Uterus (tissue), 3 donors: ENCODE measurements at regions not wholly inside any gene's neighbourhood (a gene's known extent, or its start where the extent isn't known, plus 50 kb on each side); places are given as distances from the start of the nearest gene placed in this dataset.

Experiments used
- DNase-seq, 2 donors: peaks; one replicate each; pipeline ENCODE4 v3.0.0-alpha.2; 2019 to 2020
- H3K27ac ChIP-seq, 2 donors: fragments of 200-600 bp; sonication (generic); 1 replicate in 1 of 2; 2 replicates in 1 of 2; pipeline ENCODE4 v1.5.1; 2016 to 2018
- H3K27me3 ChIP-seq, 2 donors: fragments of 200-600 bp; sonication (generic); one replicate each; pipeline ENCODE4 v1.5.1; 2018 to 2019; ENCODE audit warnings: control low read depth in 1 of 2
- H3K36me3 ChIP-seq, 2 donors: fragments of 200-600 bp; sonication (generic); one replicate each; pipeline ENCODE4 v1.5.1; 2019; ENCODE audit warnings: control low read depth in 1 of 2
- H3K4me1 ChIP-seq, 2 donors: fragments of 200-600 bp; sonication (generic); one replicate each; pipeline ENCODE4 v1.5.1; 2018 to 2019; ENCODE audit warnings: control low read depth in 1 of 2
- H3K4me3 ChIP-seq, 2 donors: fragments of 200-600 bp; sonication (generic); 1 replicate in 1 of 2; 2 replicates in 1 of 2; pipeline ENCODE4 v1.5.1; 2018 to 2019; ENCODE audit warnings: mild to moderate bottlenecking in 1 of 2
- H3K9me3 ChIP-seq, 2 donors: fragments of 200-600 bp; sonication (generic); one replicate each; pipeline ENCODE4 v1.5.1; 2019; ENCODE audit warnings: control low read depth in 1 of 2
- POLR2A ChIP-seq, 2 donors: fragments of 450-650 bp; IDR thresholded peaks; one replicate each; pipeline ENCODE4 v1.6.1; 2016; ENCODE audit warnings: antibody characterized with exemption in 2 of 2, mild to moderate bottlenecking in 1 of 2, moderate library complexity in 1 of 2
- intact Hi-C: fragments of 100-400 bp; cut with DNase I; formaldehyde crosslinking; loops from one replicate; pipeline ENCODE4 v1.15.1; 2023; ENCODE audit warnings: low total_unique reads
- TF ChIP-seq, protein P1 (sequence below), 4 experiments: fragments of 200-600 bp in 2 of 4; fragments of 450-650 bp in 2 of 4; sonication (generic) in 2 of 4; IDR thresholded peaks; one replicate each; pipeline ENCODE4 v1.5.1; 2016 to 2019; ENCODE audit warnings: antibody characterized with exemption in 4 of 4, mild to moderate bottlenecking in 2 of 4, moderate library complexity in 1 of 4
- donor health status: DM: yes; HTN: yes; CAD: no.

DNA sequence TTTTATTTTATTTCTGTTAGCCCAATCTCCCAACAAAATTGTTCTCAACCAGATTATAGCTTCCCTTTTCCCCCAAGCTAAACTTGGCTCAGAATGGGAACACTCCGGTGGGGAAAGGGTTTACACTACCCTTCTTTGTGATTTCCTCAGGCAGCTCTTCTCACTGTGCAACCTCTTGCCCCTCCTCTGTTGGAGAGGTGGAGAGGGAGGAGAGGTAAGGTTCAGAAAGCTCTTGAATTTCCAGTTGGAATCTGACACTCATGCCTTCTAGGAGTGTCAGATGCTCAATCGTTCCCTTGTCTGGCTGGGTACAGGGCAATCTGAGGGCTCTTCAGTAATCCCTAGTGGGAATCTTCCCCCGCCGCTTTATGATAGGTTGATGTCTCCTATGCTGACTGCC lies 486.1 kb upstream of the KLF12 start:
- Histone ChIP-seq H3K4me1 (no peaks in the 10 kb centered on the region), H3K4me3 (no peak overlapping the region), H3K27me3 (no peaks in the 10 kb centered on the region), H3K9me3 (no peaks in the 10 kb centered on the region), H3K27ac (no peak overlapping the region), H3K36me3 (no peaks in the 10 kb centered on the region)
- no peak for TF ChIP-seq POLR2A (IDR thresholded peaks at IDR 0.05)
- TF ChIP-seq, protein P1, sequence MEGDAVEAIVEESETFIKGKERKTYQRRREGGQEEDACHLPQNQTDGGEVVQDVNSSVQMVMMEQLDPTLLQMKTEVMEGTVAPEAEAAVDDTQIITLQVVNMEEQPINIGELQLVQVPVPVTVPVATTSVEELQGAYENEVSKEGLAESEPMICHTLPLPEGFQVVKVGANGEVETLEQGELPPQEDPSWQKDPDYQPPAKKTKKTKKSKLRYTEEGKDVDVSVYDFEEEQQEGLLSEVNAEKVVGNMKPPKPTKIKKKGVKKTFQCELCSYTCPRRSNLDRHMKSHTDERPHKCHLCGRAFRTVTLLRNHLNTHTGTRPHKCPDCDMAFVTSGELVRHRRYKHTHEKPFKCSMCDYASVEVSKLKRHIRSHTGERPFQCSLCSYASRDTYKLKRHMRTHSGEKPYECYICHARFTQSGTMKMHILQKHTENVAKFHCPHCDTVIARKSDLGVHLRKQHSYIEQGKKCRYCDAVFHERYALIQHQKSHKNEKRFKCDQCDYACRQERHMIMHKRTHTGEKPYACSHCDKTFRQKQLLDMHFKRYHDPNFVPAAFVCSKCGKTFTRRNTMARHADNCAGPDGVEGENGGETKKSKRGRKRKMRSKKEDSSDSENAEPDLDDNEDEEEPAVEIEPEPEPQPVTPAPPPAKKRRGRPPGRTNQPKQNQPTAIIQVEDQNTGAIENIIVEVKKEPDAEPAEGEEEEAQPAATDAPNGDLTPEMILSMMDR (IDR thresholded peaks at IDR 0.05) = no peak
- no peak for DNase-seq
- intact Hi-C loops = no loop called here

DNA sequence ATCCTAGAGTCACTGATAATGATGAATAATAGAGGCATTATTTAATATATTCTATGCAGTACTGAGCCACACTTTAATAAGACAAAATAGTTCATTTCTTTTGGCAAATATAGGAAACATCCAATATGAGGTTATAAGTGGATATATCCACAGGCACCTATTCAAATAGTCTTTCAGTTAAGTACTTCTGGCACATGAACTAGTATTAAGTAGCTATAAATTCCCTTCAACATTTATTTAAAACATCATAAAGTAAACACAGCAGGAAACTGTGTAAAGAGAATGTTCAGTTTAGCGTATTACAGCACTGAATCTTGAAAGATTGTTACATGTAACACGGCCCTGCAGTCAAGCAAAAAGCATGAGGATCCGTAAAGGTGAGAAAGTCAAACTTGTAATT lies 463.3 kb upstream of the KLF12 start:
- Histone ChIP-seq H3K4me1 (no peaks in the 10 kb centered on the region), H3K27me3 (no peaks in the 10 kb centered on the region), H3K36me3 (no peaks in the 10 kb centered on the region), H3K4me3 (no peak overlapping the region), H3K9me3 (no peaks in the 10 kb centered on the region), H3K27ac (no peak overlapping the region)
- no peak for DNase-seq
- intact Hi-C loops = no loop called here
- TF ChIP-seq POLR2A (IDR thresholded peaks at IDR 0.05) = no peak

DNA sequence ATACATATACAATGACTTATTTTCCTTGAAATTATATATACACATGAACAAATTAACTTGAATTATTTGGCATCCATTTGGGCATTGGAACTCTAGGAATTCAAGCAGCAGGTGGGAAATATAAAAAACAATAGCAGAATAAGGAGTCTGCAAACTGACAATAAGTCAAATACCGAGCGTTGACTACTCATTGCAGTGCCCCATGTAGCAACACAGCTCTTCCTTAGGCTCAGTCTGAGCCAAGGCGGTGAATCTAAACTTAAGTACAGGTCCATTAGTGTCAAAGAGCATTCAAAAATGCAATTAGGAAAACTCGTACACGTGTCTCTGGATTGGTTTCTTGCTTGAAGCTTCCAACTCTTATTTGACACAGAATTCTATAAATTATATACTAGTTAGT lies 462.5 kb upstream of the KLF12 start:
- Histone ChIP-seq H3K36me3 (no peaks in the 10 kb centered on the region), H3K4me1 (no peaks in the 10 kb centered on the region), H3K4me3 (no peak overlapping the region), H3K27me3 (no peaks in the 10 kb centered on the region), H3K9me3 (no peaks in the 10 kb centered on the region), H3K27ac (no peak overlapping the region)
- TF ChIP-seq POLR2A (IDR thresholded peaks at IDR 0.05) = no peak
- TF ChIP-seq, protein P1 (IDR thresholded peaks at IDR 0.05) = no peak
- intact Hi-C loops = no loop called here
- DNase-seq = no peak

DNA sequence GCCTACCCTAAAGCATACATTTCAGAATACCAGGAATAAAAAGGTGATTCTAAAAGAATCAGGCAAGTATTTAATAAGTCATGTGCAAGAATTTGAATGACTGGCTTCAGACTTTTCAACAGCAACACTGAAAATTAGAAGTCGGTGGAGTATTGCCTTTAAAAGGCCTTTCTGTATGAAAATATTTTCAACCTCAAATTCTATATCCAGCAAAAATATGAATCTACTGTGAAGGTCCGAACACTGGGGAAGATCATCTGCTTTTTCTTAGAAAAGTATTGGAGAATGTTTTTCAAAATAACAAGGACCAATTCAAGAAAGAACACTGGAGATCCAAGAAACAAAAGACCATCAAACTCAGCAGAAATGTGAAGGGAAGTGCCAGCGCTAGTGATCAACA lies 459.5 kb upstream of the KLF12 start:
- Histone ChIP-seq H3K4me3 (no peak overlapping the region), H3K27ac (no peak overlapping the region), H3K27me3 (no peaks in the 10 kb centered on the region), H3K4me1 (no peaks in the 10 kb centered on the region), H3K36me3 (no peaks in the 10 kb centered on the region), H3K9me3 (no peaks in the 10 kb centered on the region)
- DNase-seq = no peak
- intact Hi-C loops = no loop called here
- TF ChIP-seq, protein P1 (IDR thresholded peaks at IDR 0.05) = no peak
- TF ChIP-seq POLR2A (IDR thresholded peaks at IDR 0.05) = no peak

DNA sequence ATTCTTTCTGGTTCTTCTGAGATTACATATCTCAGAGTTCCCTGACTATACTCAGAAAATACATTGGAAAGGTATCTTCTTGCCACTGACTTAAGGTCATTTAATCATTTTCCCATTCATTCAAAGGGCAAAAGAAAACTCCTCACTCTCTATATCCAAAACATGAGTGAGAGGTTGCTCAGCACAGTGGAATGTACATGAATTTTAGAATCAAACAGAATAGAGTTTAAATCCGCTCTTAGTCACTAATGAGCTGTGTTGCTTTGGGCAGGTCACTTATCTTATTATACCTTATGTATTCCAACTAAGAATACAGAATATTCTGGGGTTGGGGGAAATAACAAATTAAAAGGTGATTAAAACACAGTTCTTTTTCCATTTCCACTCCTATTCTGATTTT lies 452.6 kb upstream of the KLF12 start:
- intact Hi-C loops = no loop called here
- DNase-seq = no peak

More for the DNA sequence above, 452.6 kb upstream of the KLF12 start:
- H3K27me3 ChIP-seq = no peaks in the 10 kb centered on the region
- H3K27ac ChIP-seq = no peak overlapping the region
- no peak overlapping the region for H3K4me3 ChIP-seq
- no peaks in the 10 kb centered on the region for H3K9me3 ChIP-seq
- H3K4me1 ChIP-seq = no peaks in the 10 kb centered on the region
- TF ChIP-seq, protein P1 (IDR thresholded peaks at IDR 0.05) = no peak
- no peak for TF ChIP-seq POLR2A (IDR thresholded peaks at IDR 0.05)
- H3K36me3 ChIP-seq = no peaks in the 10 kb centered on the region
